ENCODE measurements at regions not wholly inside any gene's neighbourhood (a gene's known extent, or its start where the extent isn't known, plus 50 kb on each side); places are given as distances from the start of the nearest gene placed in this dataset.

DNA sequence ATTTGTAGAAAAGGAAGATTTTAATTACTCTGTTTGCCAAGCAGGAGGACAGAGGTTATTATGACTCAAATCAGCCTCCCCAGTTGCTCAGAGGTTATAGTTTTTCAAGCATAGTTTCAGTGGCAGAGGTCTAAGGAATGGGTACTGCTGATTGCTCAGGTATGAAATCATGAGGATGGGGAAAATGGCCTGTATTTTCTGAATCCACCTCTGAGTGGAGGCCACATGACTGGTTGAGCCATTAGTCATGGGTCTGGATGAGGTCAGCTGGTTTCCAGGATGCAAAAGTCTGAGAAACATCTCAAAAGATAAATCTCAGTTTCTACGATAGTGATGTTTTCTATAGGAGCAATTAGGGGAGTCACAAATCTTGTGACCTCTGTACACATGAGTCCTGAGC lies 62.8 kb upstream of the CEACAM8 start:
- Histone ChIP-seq H2AFZ (ENCODE audit: low read length) (no peak overlapping the region), H3K79me2 (ENCODE audit: low read length) (no peaks in the 10 kb centered on the region), H3K27me3 (ENCODE audit: low read length) (peaks cover 8% of the 10 kb centered on the region; the same call in 1 of the 2 replicates), H3K9ac (ENCODE audit: low read length) (no peak overlapping the region), H3K9me2 (replicated peaks; ENCODE audit: low read length) (no peaks in the 10 kb centered on the region), H4K20me1 (ENCODE audit: low read length) (no peaks in the 10 kb centered on the region), H3K4me2 (ENCODE audit: low read length) (no peak overlapping the region), H3F3A (ENCODE audit: low read length, unreplicated experiment) (no peaks in the 10 kb centered on the region), H3K9me3 (ENCODE audit: low read length) (no peaks in the 10 kb centered on the region), H3K27ac (ENCODE audit: low read length) (no peak overlapping the region), H3K4me1 (ENCODE audit: insufficient read depth, low read length) (no peaks in the 10 kb centered on the region), H3K4me3 (ENCODE audit: low read length) (no peak overlapping the region), H3K36me3 (ENCODE audit: low read depth, low read length) (no peaks in the 10 kb centered on the region)
- no TSS peak for BruUV-seq (replicated peaks)
- intact Hi-C loops (cut with micrococcal nuclease): no loop called here
- CTCF ChIA-PET: no interaction called here
- TF ChIP-seq, protein P1, sequence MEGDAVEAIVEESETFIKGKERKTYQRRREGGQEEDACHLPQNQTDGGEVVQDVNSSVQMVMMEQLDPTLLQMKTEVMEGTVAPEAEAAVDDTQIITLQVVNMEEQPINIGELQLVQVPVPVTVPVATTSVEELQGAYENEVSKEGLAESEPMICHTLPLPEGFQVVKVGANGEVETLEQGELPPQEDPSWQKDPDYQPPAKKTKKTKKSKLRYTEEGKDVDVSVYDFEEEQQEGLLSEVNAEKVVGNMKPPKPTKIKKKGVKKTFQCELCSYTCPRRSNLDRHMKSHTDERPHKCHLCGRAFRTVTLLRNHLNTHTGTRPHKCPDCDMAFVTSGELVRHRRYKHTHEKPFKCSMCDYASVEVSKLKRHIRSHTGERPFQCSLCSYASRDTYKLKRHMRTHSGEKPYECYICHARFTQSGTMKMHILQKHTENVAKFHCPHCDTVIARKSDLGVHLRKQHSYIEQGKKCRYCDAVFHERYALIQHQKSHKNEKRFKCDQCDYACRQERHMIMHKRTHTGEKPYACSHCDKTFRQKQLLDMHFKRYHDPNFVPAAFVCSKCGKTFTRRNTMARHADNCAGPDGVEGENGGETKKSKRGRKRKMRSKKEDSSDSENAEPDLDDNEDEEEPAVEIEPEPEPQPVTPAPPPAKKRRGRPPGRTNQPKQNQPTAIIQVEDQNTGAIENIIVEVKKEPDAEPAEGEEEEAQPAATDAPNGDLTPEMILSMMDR (conservative IDR thresholded peaks at IDR 0.05; ENCODE audit: low read depth, low read length): no peak
- TF ChIP-seq EZH2phosphoT487 (IDR thresholded peaks at IDR 0.05; ENCODE audit: borderline replicate concordance, low read length) (no peak), EZH2 (IDR thresholded peaks at IDR 0.05; ENCODE audit: low read length, unreplicated experiment) (no peak)
- DNase-seq (no peak), ATAC-seq (no peak)
- POLR2A ChIA-PET (ENCODE audit: unreplicated experiment): no interaction called here

DNA sequence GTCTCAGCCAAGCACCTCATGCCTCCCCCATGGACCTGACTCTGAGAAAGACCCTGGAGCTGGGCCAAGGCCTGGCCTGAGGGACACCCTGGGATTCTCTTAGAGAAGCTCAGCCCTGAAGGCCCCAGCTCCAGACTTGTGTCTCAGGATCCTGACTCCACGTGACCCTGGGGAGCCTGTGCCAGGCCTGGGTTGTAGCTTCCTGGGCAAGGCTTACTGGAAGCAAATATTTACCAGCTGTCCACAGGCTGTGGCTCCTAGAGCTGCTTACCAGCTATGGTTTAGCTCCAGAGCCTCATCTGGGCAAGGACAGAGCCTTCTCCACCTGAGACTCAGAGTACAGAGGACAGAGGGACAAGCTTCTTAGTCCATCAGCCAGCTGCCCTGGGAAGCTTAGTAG lies 61.0 kb upstream of the CEACAM8 start:
- ChIA-PET CTCF (no interaction called here), POLR2A (ENCODE audit: unreplicated experiment) (interaction anchor here (0.7 kb wide), 1 partner anchor 15 kb away, joined by 5 read pairs; no protein-coding TSS in a partner anchor)
- Histone ChIP-seq H3K9ac (ENCODE audit: low read length) (no peak overlapping the region), H3K9me2 (replicated peaks; ENCODE audit: low read length) (no peaks in the 10 kb centered on the region), H3K4me1 (ENCODE audit: insufficient read depth, low read length) (no peaks in the 10 kb centered on the region), H3K4me3 (ENCODE audit: low read length) (no peak overlapping the region), H3F3A (ENCODE audit: low read length, unreplicated experiment) (no peaks in the 10 kb centered on the region), H2AFZ (ENCODE audit: low read length) (no peak overlapping the region), H3K79me2 (ENCODE audit: low read length) (no peaks in the 10 kb centered on the region), H3K36me3 (ENCODE audit: low read depth, low read length) (no peaks in the 10 kb centered on the region), H3K4me2 (ENCODE audit: low read length) (no peak overlapping the region), H3K27ac (ENCODE audit: low read length) (no peak overlapping the region), H4K20me1 (ENCODE audit: low read length) (no peaks in the 10 kb centered on the region), H3K27me3 (ENCODE audit: low read length) (peaks cover 12% of the 10 kb centered on the region; the same call in 1 of the 2 replicates), H3K9me3 (ENCODE audit: low read length) (no peaks in the 10 kb centered on the region)
- ATAC-seq (no peak), DNase-seq (no peak)
- no peak for TF ChIP-seq EZH2phosphoT487 (IDR thresholded peaks at IDR 0.05; ENCODE audit: borderline replicate concordance, low read length)
- TF ChIP-seq, protein P1 (conservative IDR thresholded peaks at IDR 0.05; ENCODE audit: low read depth, low read length): no peak
- no peak for TF ChIP-seq EZH2 (IDR thresholded peaks at IDR 0.05; ENCODE audit: low read length, unreplicated experiment)
- intact Hi-C loops (cut with micrococcal nuclease): no loop called here
- BruUV-seq (replicated peaks): no TSS peak

DNA sequence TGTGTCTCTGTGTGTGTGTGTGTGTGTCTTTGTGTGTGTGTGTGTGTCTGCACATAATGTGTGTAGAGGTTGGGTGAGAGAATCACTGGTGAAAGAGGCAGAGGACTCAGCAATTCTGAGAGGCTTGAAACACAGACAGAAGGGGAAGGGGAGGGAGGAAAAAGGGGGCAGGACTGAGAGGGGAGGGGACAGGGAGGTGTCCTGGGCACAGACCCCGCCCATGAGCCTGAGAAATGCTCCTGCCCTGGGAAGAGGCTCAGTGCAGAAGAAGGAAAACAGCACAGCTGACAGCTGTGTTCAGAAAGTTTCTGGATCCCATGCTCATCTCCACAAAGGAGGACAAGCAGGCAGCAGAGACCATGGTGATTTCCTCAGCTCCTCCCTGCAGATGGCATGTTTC lies 59.1 kb upstream of the CEACAM8 start:
- intact Hi-C loops (cut with micrococcal nuclease): no loop called here
- ChIA-PET CTCF (no interaction called here), POLR2A (ENCODE audit: unreplicated experiment) (no interaction called here)
- Histone ChIP-seq H3K79me2 (ENCODE audit: low read length) (no peaks in the 10 kb centered on the region), H3K4me3 (ENCODE audit: low read length) (no peak overlapping the region), H2AFZ (ENCODE audit: low read length) (no peak overlapping the region), H3K4me1 (ENCODE audit: insufficient read depth, low read length) (no peaks in the 10 kb centered on the region), H3K9me2 (replicated peaks; ENCODE audit: low read length) (no peaks in the 10 kb centered on the region), H3F3A (ENCODE audit: low read length, unreplicated experiment) (no peaks in the 10 kb centered on the region), H3K27ac (ENCODE audit: low read length) (no peak overlapping the region), H4K20me1 (ENCODE audit: low read length) (no peaks in the 10 kb centered on the region), H3K27me3 (ENCODE audit: low read length) (peaks cover 10% of the 10 kb centered on the region), H3K9me3 (ENCODE audit: low read length) (no peaks in the 10 kb centered on the region), H3K9ac (ENCODE audit: low read length) (no peak overlapping the region), H3K36me3 (ENCODE audit: low read depth, low read length) (no peaks in the 10 kb centered on the region), H3K4me2 (ENCODE audit: low read length) (no peak overlapping the region)
- TF ChIP-seq EZH2 (IDR thresholded peaks at IDR 0.05; ENCODE audit: low read length, unreplicated experiment) (no peak), EZH2phosphoT487 (IDR thresholded peaks at IDR 0.05; ENCODE audit: borderline replicate concordance, low read length) (no peak)
- TF ChIP-seq, protein P1 (conservative IDR thresholded peaks at IDR 0.05; ENCODE audit: low read depth, low read length): no peak
- no peak for DNase-seq
- ATAC-seq: no peak
- BruUV-seq (replicated peaks): no TSS peak
